ENCODE measurements at regions not wholly inside any gene's neighbourhood (a gene's known extent, or its start where the extent isn't known, plus 50 kb on each side); places are given as distances from the start of the nearest gene placed in this dataset.

GRCh38 chr6:54775576-54775975 lies 71.0 kb upstream of the FAM83B start:
- TF ChIP-seq POLR2AphosphoS5 (IDR thresholded peaks at IDR 0.05) (no peak), CTCF (IDR thresholded peaks at IDR 0.05) (no peak)
